SU-DHL-6 (cell line): ENCODE measurements at regions not wholly inside any gene's neighbourhood (a gene's known extent, or its start where the extent isn't known, plus 50 kb on each side); places are given as distances from the start of the nearest gene placed in this dataset.

ENCODE experiments used
- CTCF ChIP-seq: fragments of 200-600 bp; sonication (generic); IDR thresholded peaks from one replicate; pipeline ENCODE4 v1.5.1; 2017; ENCODE audit warnings: antibody characterized with exemption, mild to moderate bottlenecking, low read length, moderate library complexity; ENCODE audit not compliant: insufficient read depth, poor library complexity, severe bottlenecking
- EZH2phosphoT487 ChIP-seq: fragments of 200-600 bp; sonication (generic), shearing (Covaris generic); conservative IDR thresholded peaks from 2 replicates; pipeline ENCODE4 v1.6.1; 2018; ENCODE audit warnings: mild to moderate bottlenecking, antibody characterized with exemption, low read length, moderate library complexity, mixed read lengths

- no peak for TF ChIP-seq CTCF
- TF ChIP-seq EZH2phosphoT487 = no peak
Observed at GRCh38 chr3:59463253-59463652, 413.4 kb upstream of the CFAP20DC start.
